ENCODE measurements at regions not wholly inside any gene's neighbourhood (a gene's known extent, or its start where the extent isn't known, plus 50 kb on each side); places are given as distances from the start of the nearest gene placed in this dataset.

DNA sequence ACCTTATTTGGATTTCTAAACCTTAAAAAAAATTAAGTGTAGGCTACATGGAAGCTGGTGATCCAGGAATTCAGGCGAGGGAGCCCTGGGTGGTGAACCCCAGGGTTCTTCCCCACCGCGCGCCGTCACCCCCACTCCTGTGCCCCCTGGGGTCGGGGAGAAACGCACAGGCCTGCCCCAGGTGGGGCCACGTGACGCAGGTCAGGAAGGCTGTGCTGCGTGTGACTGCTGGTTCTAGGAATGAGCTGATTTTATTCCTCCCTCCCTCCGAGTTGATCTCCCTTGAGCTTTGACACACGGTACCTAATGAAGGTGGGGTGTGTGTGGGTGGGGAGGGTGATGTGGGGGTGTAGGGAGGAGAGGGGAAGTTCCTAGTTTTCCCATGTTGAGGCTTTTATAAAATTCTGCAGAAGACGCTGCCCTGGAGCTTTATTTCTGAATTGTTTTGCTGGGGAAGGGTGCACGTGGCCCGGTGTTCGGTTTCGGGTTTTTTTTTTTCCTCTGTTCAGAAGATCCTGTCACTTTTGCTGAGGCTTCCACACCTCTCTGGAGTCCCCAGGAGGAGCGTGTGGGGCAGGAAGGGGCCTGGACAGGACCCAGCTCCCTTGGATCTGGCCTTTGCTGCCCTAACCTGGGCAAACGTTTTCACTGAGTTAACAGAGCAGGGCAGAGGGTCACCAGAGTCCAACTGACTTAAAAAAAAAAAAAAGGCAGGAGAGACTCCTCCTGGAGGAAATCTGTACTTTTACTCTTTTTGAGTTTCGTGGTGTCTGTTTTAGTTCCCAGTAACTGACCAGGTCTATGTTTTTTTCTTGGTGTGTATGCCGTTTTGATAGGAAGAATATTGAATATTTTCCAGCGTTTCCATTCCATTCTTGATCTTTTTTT lies 55.8 kb upstream of the GSE1 start (continued):
- TF ChIP-seq ZBTB34 (CRISPR knock-in tag; IDR thresholded peaks at IDR 0.05) (no peak), YEATS2 (CRISPR knock-in tag; IDR thresholded peaks at IDR 0.05; ENCODE audit: borderline replicate concordance) (no peak), SETDB1 (CRISPR knock-in tag; IDR thresholded peaks at IDR 0.05; ENCODE audit: borderline replicate concordance) (no peak), ZNF850 (CRISPR knock-in tag; conservative IDR thresholded peaks at IDR 0.05) (no peak), ZBTB1 (CRISPR knock-in tag; IDR thresholded peaks at IDR 0.05; ENCODE audit: borderline replicate concordance) (no peak), ZNF253 (CRISPR knock-in tag; IDR thresholded peaks at IDR 0.05; ENCODE audit: borderline replicate concordance) (no peak; the same call in 1 of the 2 replicates), JUN (CRISPR knock-in tag; IDR thresholded peaks at IDR 0.05) (no peak), ZNF607 (CRISPR knock-in tag; IDR thresholded peaks at IDR 0.05; ENCODE audit: borderline replicate concordance) (no peak), RBM22 (optimal IDR thresholded peaks at IDR 0.05; ENCODE audit: low read length) (no peak), ZNF746 (CRISPR knock-in tag; IDR thresholded peaks at IDR 0.05) (0 out of 2 replicates have a peak, but pooled peaks have one; percentile 12), KAT2B (IDR thresholded peaks at IDR 0.05; ENCODE audit: borderline replicate concordance, low read depth, low read length) (no peak), ZNF597 (CRISPR knock-in tag; IDR thresholded peaks at IDR 0.05) (no peak), ZNF44 (CRISPR knock-in tag; IDR thresholded peaks at IDR 0.05) (no peak), HDAC2 (CRISPR knock-in tag; IDR thresholded peaks at IDR 0.05) (peak; percentile 28; the same call in 1 of the 2 replicates)
- TF ChIP-seq, protein P1, sequence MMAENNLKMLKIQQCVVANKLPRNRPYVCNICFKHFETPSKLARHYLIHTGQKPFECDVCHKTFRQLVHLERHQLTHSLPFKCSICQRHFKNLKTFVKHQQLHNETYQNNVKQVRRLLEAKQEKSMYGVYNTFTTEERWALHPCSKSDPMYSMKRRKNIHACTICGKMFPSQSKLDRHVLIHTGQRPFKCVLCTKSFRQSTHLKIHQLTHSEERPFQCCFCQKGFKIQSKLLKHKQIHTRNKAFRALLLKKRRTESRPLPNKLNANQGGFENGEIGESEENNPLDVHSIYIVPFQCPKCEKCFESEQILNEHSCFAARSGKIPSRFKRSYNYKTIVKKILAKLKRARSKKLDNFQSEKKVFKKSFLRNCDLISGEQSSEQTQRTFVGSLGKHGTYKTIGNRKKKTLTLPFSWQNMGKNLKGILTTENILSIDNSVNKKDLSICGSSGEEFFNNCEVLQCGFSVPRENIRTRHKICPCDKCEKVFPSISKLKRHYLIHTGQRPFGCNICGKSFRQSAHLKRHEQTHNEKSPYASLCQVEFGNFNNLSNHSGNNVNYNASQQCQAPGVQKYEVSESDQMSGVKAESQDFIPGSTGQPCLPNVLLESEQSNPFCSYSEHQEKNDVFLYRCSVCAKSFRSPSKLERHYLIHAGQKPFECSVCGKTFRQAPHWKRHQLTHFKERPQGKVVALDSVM (CRISPR knock-in tag; IDR thresholded peaks at IDR 0.05): no peak
- TF ChIP-seq, protein P2, sequence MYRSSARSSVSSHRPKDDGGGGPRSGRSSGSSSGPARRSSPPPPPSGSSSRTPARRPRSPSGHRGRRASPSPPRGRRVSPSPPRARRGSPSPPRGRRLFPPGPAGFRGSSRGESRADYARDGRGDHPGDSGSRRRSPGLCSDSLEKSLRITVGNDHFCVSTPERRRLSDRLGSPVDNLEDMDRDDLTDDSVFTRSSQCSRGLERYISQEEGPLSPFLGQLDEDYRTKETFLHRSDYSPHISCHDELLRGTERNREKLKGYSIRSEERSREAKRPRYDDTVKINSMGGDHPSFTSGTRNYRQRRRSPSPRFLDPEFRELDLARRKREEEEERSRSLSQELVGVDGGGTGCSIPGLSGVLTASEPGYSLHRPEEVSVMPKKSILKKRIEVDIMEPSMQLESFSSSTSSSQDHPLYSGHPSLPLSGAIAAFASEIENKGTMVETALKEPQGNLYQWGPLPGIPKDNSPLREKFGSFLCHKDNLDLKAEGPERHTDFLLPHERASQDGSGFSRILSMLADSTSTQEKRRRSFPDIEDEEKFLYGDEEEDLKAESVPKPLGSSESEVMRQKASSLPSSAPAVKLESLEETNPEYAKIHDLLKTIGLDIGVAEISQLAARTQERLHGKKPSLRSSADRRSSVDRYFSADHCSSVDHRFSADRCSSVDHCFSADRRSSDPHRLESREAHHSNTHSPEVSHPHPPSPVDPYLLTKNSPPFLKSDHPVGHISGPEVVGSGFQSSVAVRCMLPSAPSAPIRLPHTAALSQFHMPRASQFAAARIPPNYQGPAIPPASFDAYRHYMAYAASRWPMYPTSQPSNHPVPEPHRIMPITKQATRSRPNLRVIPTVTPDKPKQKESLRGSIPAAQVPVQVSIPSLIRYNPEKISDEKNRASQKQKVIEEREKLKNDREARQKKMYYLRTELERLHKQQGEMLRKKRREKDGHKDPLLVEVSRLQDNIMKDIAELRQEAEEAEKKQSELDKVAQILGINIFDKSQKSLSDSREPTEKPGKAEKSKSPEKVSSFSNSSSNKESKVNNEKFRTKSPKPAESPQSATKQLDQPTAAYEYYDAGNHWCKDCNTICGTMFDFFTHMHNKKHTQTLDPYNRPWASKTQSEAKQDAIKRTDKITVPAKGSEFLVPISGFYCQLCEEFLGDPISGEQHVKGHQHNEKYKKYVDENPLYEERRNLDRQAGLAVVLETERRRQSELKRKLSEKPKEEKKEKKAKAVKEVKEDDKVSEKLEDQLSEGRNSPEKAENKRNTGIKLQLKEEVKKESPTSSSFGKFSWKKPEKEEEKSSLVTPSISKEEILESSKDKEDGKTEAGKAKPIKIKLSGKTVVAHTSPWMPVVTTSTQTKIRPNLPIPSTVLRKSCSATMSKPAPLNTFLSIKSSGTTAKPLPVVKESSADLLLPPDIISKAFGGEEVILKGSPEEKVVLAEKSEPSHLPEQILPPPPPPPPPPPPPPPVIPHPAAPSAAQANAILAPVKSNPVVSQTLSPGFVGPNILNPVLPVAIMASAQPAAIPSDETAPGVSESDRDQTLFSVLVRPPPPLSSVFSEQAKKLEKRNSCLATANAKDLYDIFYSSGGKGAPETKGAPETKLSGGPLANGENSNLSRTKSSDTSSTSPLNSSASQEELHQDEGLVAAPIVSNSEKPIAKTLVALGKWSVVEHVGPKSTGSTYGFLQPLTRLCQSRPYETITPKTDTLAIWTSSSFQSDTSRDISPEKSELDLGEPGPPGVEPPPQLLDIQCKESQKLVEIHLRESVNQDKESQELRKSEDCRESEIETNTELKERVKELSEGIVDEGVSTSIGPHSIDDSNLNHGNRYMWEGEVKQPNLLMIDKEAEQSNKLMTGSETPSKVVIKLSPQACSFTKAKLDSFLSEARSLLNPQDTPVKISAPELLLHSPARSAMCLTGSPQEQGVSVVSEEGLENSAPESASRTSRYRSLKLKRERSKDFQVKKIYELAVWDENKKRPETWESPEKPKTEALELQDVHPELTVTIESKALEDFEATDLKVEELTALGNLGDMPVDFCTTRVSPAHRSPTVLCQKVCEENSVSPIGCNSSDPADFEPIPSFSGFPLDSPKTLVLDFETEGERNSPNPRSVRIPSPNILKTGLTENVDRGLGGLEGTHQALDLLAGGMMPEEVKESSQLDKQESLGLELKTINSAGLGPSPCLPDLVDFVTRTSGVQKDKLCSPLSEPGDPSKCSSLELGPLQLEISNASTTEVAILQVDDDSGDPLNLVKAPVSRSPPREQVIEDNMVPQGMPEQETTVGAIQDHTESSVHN (CRISPR knock-in tag; IDR thresholded peaks at IDR 0.05): no peak; the same call in 1 of the 2 replicates
